ENCODE measurements at regions not wholly inside any gene's neighbourhood (a gene's known extent, or its start where the extent isn't known, plus 50 kb on each side); places are given as distances from the start of the nearest gene placed in this dataset.

DNA sequence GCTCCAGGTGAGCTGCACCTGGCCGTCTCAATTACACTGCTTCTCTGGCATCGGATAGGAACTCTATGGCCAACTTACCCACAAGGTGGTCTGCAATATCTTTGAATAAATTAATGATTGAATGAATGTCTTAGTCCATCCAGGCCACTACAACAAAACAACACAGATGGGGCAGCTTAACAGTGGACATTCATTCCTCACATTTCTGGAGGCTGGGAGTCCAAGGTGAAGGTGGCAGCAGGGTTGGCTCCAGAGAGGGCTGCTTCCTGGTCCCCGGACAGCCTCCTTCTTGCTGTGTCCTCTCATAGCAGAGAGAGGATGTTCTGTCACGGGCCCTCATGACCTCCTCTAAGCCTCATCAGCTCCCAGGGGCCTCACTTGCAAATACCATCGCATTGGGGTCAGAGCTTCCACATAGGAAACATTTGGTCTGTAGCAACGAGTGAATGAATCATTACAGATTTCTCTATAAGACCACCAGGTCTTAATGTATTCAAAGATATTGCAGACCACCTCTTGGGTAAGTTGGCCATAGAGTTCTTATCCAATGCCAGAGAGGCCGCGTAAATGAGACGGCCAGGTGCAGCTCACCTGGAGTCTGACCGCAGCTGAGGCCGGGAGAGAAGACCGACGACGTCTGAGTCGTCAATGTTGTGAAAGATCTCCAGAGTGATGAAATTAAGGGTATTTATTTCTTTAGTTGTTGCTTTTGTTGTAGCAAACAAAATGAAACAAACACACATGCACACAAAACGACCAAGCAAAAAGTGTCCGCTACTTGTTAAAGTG is 182.7 kb upstream of the C14orf180 start:
- Histone ChIP-seq H3K9me3 (ENCODE audit: control insufficient read depth in 4 of 4, low read length in 3 of 4) (peaks cover 4 to 15% (median 5%) of the 10 kb centered on the region in 4 donors), H3K27me3 (ENCODE audit: control insufficient read depth in 4 of 4, insufficient read depth in 4 of 4, low read length in 3 of 4) (peaks cover 0 to 2% (median 0%) of the 10 kb centered on the region in 4 donors), H3K4me3 (ENCODE audit: low read depth in 1 of 3, low read length in 3 of 3) (no peak overlapping the region), H3K9ac (ENCODE audit: low read depth in 1 of 2, low read length in 2 of 2) (no peak overlapping the region), H3K4me1 (ENCODE audit: control insufficient read depth in 4 of 4, insufficient read depth in 4 of 4, low read length in 3 of 4) (no peaks in the 10 kb centered on the region), H3K36me3 (ENCODE audit: control insufficient read depth in 4 of 4, insufficient read depth in 3 of 4, low read depth in 1 of 4, low read length in 3 of 4) (no peaks in the 10 kb centered on the region), H3K27ac (ENCODE audit: low read depth in 1 of 2, low read length in 2 of 2) (no peak overlapping the region)
- no peak for DNase-seq (ENCODE audit: low spot score)
- TF ChIP-seq NR2F2 (IDR thresholded peaks at IDR 0.05), result no peak
- no peak for TF ChIP-seq EGR1 (IDR thresholded peaks at IDR 0.05; ENCODE audit: low read depth in 2 of 2)
- TF ChIP-seq RXRA (IDR thresholded peaks at IDR 0.05), result no peak
- TF ChIP-seq FOXA1 (IDR thresholded peaks at IDR 0.05), result no peak
- no peak for TF ChIP-seq HNF4A (conservative IDR thresholded peaks at IDR 0.05)
- TF ChIP-seq ATF3 (IDR thresholded peaks at IDR 0.05), result no peak
- TF ChIP-seq SP1 (IDR thresholded peaks at IDR 0.05), result no peak
- TF ChIP-seq, protein P1, sequence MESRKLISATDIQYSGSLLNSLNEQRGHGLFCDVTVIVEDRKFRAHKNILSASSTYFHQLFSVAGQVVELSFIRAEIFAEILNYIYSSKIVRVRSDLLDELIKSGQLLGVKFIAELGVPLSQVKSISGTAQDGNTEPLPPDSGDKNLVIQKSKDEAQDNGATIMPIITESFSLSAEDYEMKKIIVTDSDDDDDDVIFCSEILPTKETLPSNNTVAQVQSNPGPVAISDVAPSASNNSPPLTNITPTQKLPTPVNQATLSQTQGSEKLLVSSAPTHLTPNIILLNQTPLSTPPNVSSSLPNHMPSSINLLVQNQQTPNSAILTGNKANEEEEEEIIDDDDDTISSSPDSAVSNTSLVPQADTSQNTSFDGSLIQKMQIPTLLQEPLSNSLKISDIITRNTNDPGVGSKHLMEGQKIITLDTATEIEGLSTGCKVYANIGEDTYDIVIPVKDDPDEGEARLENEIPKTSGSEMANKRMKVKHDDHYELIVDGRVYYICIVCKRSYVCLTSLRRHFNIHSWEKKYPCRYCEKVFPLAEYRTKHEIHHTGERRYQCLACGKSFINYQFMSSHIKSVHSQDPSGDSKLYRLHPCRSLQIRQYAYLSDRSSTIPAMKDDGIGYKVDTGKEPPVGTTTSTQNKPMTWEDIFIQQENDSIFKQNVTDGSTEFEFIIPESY (IDR thresholded peaks at IDR 0.05), result no peak
- TF ChIP-seq JUND (IDR thresholded peaks at IDR 0.05), result no peak
- TF ChIP-seq MAX (IDR thresholded peaks at IDR 0.05), result no peak
- TF ChIP-seq RAD21 (IDR thresholded peaks at IDR 0.05), result no peak
- no peak for TF ChIP-seq FOXA2 (IDR thresholded peaks at IDR 0.05)
- TF ChIP-seq REST (IDR thresholded peaks at IDR 0.05), result no peak
- TF ChIP-seq YY1 (IDR thresholded peaks at IDR 0.05), result no peak
- TF ChIP-seq TAF1 (conservative IDR thresholded peaks at IDR 0.05), result no peak
- TF ChIP-seq, protein P2, sequence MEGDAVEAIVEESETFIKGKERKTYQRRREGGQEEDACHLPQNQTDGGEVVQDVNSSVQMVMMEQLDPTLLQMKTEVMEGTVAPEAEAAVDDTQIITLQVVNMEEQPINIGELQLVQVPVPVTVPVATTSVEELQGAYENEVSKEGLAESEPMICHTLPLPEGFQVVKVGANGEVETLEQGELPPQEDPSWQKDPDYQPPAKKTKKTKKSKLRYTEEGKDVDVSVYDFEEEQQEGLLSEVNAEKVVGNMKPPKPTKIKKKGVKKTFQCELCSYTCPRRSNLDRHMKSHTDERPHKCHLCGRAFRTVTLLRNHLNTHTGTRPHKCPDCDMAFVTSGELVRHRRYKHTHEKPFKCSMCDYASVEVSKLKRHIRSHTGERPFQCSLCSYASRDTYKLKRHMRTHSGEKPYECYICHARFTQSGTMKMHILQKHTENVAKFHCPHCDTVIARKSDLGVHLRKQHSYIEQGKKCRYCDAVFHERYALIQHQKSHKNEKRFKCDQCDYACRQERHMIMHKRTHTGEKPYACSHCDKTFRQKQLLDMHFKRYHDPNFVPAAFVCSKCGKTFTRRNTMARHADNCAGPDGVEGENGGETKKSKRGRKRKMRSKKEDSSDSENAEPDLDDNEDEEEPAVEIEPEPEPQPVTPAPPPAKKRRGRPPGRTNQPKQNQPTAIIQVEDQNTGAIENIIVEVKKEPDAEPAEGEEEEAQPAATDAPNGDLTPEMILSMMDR (IDR thresholded peaks at IDR 0.05; ENCODE audit: low read depth, low read length, missing input control), result no peak
- 90% methylated on average over 17 of the region's 17 CpGs for WGBS
